ENCODE measurements at regions not wholly inside any gene's neighbourhood (a gene's known extent, or its start where the extent isn't known, plus 50 kb on each side); places are given as distances from the start of the nearest gene placed in this dataset.

GRCh38 chr2:6770006-6770405, 95.7 kb downstream of the CMPK2 start:
- TF ChIP-seq CTCF (IDR thresholded peaks at IDR 0.05) (no peak), POLR2AphosphoS5 (IDR thresholded peaks at IDR 0.05) (no peak)
